NCI-H1092 treated with DMSO at 0.1 percent for 48 hours (cell line): ENCODE measurements at regions not wholly inside any gene's neighbourhood (a gene's known extent, or its start where the extent isn't known, plus 50 kb on each side); places are given as distances from the start of the nearest gene placed in this dataset.
"Not testable (repeated sequence)": the region's sequence is repeated elsewhere in the genome, so short reads cannot be mapped to it uniquely, and the experiment has no call there.

ENCODE experiments used
- DNase-seq: peaks from one replicate; lab custom pipeline; 2025; lab: John Stamatoyannopoulos, UW

DNA sequence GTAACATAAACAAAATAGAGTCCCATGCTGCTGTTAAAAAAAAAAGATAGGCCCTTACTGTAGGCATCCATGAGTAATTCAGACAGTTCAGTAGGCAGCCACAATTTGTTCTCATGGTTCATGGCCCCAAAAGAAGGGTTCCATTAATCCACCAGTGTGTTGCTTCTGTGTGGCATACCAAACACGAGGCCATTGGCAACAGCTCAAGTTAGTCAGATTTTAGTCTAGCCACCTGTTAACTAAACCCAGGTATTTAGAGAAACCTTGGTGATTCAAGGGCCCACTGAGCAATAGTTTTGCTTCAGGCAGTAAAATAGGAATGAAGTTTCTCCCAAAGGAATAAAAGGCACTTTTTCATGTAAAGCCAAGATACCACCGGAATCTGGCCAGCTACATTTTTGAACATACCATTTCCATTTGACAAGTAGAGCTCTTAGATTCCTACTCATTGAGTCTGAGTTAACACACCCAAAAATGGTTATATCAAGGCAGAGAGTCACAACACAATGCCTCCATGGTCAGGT is 80.1 kb upstream of the SRD5A2 start:
- no peak for DNase-seq

DNA sequence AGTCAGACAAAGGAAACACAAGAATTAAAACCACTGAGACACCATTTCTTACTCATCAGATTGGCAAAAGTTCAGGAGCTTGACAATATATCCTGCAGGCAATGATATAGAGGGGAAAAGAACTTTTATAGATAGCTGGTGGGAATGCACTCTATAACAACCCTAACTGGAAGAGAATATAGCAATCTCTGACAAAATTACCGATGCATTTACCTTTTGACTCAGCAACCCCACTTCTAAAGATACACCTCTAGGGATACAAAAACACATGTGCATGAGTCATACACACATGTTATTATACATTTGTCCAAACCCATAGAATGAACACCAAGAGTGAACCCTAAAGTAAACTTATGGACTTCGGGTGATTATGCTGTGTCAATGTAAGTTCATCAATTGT is 79.4 kb upstream of the SRD5A2 start:
- DNase-seq, result no peak

DNA sequence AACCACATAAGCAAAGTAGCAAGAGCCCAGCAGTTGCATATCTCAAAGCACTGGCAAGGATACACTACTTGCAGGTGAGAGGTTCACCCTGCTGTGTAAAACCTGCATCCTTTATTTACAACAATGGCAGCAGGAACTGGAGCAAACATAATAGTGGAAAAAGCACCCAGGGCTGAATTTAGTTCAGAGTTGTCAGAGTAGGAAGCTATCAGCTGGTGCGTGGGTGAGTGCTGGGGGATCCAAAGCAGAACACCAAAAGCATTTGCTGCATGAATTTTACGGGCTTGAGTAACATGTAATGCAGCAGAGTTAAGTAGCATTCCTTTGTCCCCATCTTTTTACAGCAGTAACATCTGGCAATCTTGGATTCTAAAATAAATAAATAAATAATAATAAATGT is 73.5 kb upstream of the SRD5A2 start:
- DNase-seq, result no peak

DNA sequence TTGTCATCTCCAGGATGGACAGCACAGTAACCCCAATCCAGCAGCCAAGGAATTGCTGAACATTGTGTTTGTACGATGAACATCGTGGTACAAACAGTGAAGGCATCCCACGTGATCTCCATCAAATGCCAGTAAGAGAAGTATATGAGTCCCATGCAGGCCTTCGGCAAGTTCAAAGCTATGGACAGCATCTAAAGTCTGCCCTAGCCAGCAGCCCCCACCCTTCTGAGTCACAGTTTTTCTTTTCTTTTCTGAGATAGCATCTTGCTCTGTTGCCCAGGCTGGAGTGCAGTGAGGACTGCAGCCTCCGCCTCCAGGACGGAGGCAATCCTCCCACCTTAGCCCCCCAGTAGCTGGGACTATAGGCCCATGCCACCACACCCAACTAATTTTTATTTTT is 71.0 kb upstream of the SRD5A2 start:
- no peak for DNase-seq

DNA sequence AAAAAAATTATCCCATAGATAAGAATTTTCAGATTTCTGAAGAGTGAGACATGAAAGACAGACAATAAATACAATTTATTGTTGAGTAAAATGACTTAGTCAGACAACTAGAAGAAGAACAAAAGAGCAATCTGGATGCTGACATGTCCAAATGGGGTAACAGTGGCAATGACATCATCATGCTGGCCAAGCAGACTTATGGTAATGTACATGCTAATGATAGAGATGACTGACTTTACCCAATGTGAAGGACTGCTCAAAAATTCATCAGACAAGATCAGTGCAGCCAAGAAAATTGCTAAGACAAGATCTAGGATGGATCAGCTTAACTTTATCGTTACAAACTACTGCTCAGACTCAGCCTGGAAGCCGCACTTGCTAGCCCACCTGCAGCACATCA is 70.5 kb upstream of the SRD5A2 start:
- no peak for DNase-seq

DNA sequence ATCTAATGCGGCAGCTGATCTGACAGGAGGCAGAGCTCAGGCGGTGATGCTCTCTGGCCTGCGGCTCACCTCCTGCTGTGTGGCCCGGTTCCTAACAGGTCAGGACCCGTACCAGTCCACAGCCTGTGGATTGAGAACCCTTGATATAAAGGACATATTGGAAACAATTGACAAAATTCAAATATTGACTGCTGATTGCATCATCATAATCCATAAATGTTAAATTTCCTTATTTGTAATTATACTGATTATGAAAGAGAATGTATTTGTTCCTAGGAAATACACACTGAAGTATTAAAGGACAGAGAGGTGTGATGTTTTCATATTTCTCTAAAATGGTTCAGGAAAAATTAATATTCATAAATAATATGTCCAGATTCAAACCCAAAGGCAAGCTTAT is 63.8 kb upstream of the SRD5A2 start:
- DNase-seq, result no peak

DNA sequence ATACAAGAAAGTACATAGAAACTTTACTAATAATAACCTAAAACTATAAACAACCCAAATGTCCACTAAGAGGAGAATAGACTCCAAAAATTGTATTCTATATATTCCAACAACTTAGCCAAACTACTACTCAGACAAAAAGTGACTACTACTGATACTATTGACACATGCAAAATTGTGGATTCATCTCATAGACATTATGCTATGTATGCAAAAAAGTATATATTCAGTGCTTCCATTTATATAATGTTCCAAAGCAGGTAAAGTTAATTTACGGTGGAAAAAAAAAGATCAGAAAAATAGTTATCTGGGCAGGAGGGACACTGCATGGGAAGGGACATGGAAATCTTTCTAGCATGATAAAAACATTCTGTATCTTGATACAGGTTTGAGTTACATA is 62.0 kb upstream of the SRD5A2 start:
- no peak for DNase-seq

DNA sequence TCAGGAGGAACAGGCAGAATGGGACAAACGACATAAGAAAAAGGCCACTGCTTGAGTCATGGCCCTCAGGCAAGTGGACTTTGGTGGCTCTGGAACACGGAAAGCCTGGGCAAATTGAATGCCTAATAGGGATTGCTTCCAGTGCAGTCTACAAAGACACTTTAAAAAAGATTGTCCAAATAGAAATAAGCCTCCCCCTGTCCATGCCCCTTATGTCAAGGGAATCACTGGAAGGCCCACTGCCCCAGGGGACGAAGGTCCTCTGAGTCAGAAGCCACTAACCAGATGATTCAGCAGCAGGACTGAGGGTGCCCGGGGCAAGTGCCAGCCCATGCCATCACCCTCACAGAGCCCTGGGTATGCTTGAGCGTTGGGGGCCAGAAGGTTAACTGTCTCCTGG is 51.5 kb upstream of the SRD5A2 start:
- not testable (repeated sequence) for DNase-seq
